Thymus (tissue), 11 donors: ENCODE measurements at regions not wholly inside any gene's neighbourhood (a gene's known extent, or its start where the extent isn't known, plus 50 kb on each side); places are given as distances from the start of the nearest gene placed in this dataset.

ENCODE experiments used
- DNase-seq, 9 donors: peaks; one replicate each; pipeline ENCODE4 v3.0.0-alpha.2; 2013; ENCODE audit warnings: low spot score in 9 of 9, low read depth in 6 of 9, missing footprints in 1 of 9
- H3K27ac ChIP-seq, 2 donors: one replicate each; pipeline ENCODE4 v1.5.1; 2013; ENCODE audit warnings: control low read depth in 1 of 2, low read depth in 1 of 2, low read length in 1 of 2, mild to moderate bottlenecking in 1 of 2, moderate library complexity in 1 of 2
- H3K27me3 ChIP-seq, 2 donors: one replicate each; pipeline ENCODE4 v1.5.1; 2013; ENCODE audit warnings: low read length in 1 of 2; ENCODE audit not compliant: control insufficient read depth in 2 of 2, insufficient read depth in 1 of 2
- H3K36me3 ChIP-seq, 2 donors: one replicate each; pipeline ENCODE4 v1.5.1; 2013; ENCODE audit warnings: low read length in 1 of 2, mild to moderate bottlenecking in 1 of 2, moderate library complexity in 1 of 2; ENCODE audit not compliant: control insufficient read depth in 2 of 2, insufficient read depth in 2 of 2
- H3K4me1 ChIP-seq, 2 donors: one replicate each; pipeline ENCODE4 v1.5.1; 2013; ENCODE audit warnings: low read length in 2 of 2; ENCODE audit not compliant: control insufficient read depth in 2 of 2, insufficient read depth in 2 of 2
- H3K4me3 ChIP-seq, 2 donors: one replicate each; pipeline ENCODE4 v1.5.1; 2013; ENCODE audit warnings: low read length in 2 of 2, control low read depth in 1 of 2, mild to moderate bottlenecking in 1 of 2
- H3K9me3 ChIP-seq, 2 donors: one replicate each; pipeline ENCODE4 v1.5.1; 2013; ENCODE audit warnings: low read length in 1 of 2, mild to moderate bottlenecking in 1 of 2; ENCODE audit not compliant: control insufficient read depth in 2 of 2, insufficient read depth in 1 of 2
- WGBS: extraction: QIAGEN DNeasy Blood & Tissue Kit; methylation state at CpG from one replicate; pipeline ENCODE4 v1.1.7; 2013; 5-methylcytosine and 5-hydroxymethylcytosine counted together
- donor health status: healthy.

- Histone ChIP-seq H3K27ac (no peak overlapping the region), H3K9me3 (peaks cover 0 to 3% of the 10 kb centered on the region in 2 donors), H3K27me3 (no peaks in the 10 kb centered on the region), H3K4me1 (no peaks in the 10 kb centered on the region), H3K4me3 (no peak overlapping the region), H3K36me3 (no peaks in the 10 kb centered on the region)
- WGBS = 98% methylated on average over 3 of the region's 3 CpGs
- no peak for DNase-seq
Measured at GRCh38 chr13:50219743-50220142, 204.5 kb downstream of the KCNRG start.

GRCh38 chr13:50220938-50221337 lies 205.7 kb downstream of the KCNRG start:
- H3K9me3 ChIP-seq = peaks cover 0 to 3% of the 10 kb centered on the region in 2 donors
- no peaks in the 10 kb centered on the region for H3K4me1 ChIP-seq
- H3K27me3 ChIP-seq = no peaks in the 10 kb centered on the region
- DNase-seq = no peak
- WGBS = 97% methylated on average over 4 of the region's 4 CpGs
- no peaks in the 10 kb centered on the region for H3K36me3 ChIP-seq
- H3K4me3 ChIP-seq = no peak overlapping the region
- H3K27ac ChIP-seq = no peak overlapping the region

- H3K4me3 ChIP-seq = no peak overlapping the region
- no peak overlapping the region for H3K27ac ChIP-seq
Measured at GRCh38 chr13:50222569-50223332, 207.5 kb downstream of the KCNRG start.

GRCh38 chr13:50224534-50224933 lies 209.3 kb downstream of the KCNRG start:
- WGBS = 96% methylated on average over 4 of the region's 4 CpGs
- Histone ChIP-seq H3K36me3 (no peaks in the 10 kb centered on the region), H3K4me3 (no peak overlapping the region), H3K27ac (no peak overlapping the region), H3K4me1 (peaks cover 0 to 12% of the 10 kb centered on the region in 2 donors), H3K27me3 (no peaks in the 10 kb centered on the region), H3K9me3 (no peaks in the 10 kb centered on the region)
- no peak for DNase-seq

More at GRCh38 chr13:50222569-50223332, 207.5 kb downstream of the KCNRG start:
- no peak for DNase-seq
- H3K9me3 ChIP-seq = peaks cover 0 to under 1% of the 10 kb centered on the region in 2 donors
- peaks cover 0 to 5% of the 10 kb centered on the region in 2 donors for H3K4me1 ChIP-seq
- WGBS = 87% methylated on average over 13 of the region's 13 CpGs
- H3K36me3 ChIP-seq = no peaks in the 10 kb centered on the region
- H3K27me3 ChIP-seq = no peaks in the 10 kb centered on the region

- Histone ChIP-seq H3K4me3 (no peak overlapping the region), H3K9me3 (no peaks in the 10 kb centered on the region), H3K36me3 (no peaks in the 10 kb centered on the region), H3K27ac (no peak overlapping the region), H3K27me3 (no peaks in the 10 kb centered on the region), H3K4me1 (peaks cover 0 to 12% of the 10 kb centered on the region in 2 donors)
- no peak for DNase-seq
- WGBS = 98% methylated on average over 3 of the region's 3 CpGs
Measured at GRCh38 chr13:50225193-50226155, 210.2 kb downstream of the KCNRG start.

GRCh38 chr13:50226515-50227155 lies 211.4 kb downstream of the KCNRG start:
- DNase-seq = no peak
- peaks cover 0 to 12% of the 10 kb centered on the region in 2 donors for H3K4me1 ChIP-seq
- no peak overlapping the region for H3K27ac ChIP-seq
- no peaks in the 10 kb centered on the region for H3K9me3 ChIP-seq
- H3K4me3 ChIP-seq = no peak overlapping the region
- no peaks in the 10 kb centered on the region for H3K27me3 ChIP-seq
- H3K36me3 ChIP-seq = no peaks in the 10 kb centered on the region

GRCh38 chr13:50227361-50227760 lies 212.1 kb downstream of the KCNRG start:
- H3K36me3 ChIP-seq = no peaks in the 10 kb centered on the region
- H3K4me3 ChIP-seq = no peak overlapping the region
- 98% methylated on average over 5 of the region's 5 CpGs for WGBS
- H3K27me3 ChIP-seq = no peaks in the 10 kb centered on the region
- no peak for DNase-seq
- H3K9me3 ChIP-seq = no peaks in the 10 kb centered on the region
- peaks cover 0 to 12% of the 10 kb centered on the region in 2 donors for H3K4me1 ChIP-seq
- H3K27ac ChIP-seq = no peak overlapping the region

GRCh38 chr13:50228527-50228926 lies 213.3 kb downstream of the KCNRG start:
- H3K9me3 ChIP-seq = peaks cover 0 to 2% of the 10 kb centered on the region in 2 donors
- H3K27ac ChIP-seq = no peak overlapping the region
- H3K27me3 ChIP-seq = no peaks in the 10 kb centered on the region
- H3K4me3 ChIP-seq = no peak overlapping the region
- DNase-seq = no peak
- no peaks in the 10 kb centered on the region for H3K36me3 ChIP-seq
- H3K4me1 ChIP-seq = peaks cover 0 to 12% of the 10 kb centered on the region in 2 donors
- 96% methylated on average over 6 of the region's 6 CpGs for WGBS
